Spleen (tissue), 11 donors: ENCODE measurements at regions not wholly inside any gene's neighbourhood (a gene's known extent, or its start where the extent isn't known, plus 50 kb on each side); places are given as distances from the start of the nearest gene placed in this dataset.

ENCODE experiments used
- DNase-seq: peaks from one replicate; pipeline ENCODE4 v3.0.0-alpha.2; 2020
- H3K27ac ChIP-seq, 8 donors: fragments of 200-600 bp; sonication (generic) in 7 of 8; 1 replicate in 4 of 8; 2 replicates in 4 of 8; pipeline versions ENCODE4 v1.5.0 to v1.8.0; 2016 to 2021; ENCODE audit warnings: inconsistent platforms in 4 of 8, mild to moderate bottlenecking in 4 of 8, moderate library complexity in 1 of 8
- H3K27me3 ChIP-seq, 7 donors: fragments of 200-600 bp; sonication (generic) in 6 of 7; replicated peaks in 1 of 7; 1 replicate in 4 of 7; 2 replicates in 3 of 7; pipeline versions ENCODE4 v1.5.0 to v1.8.0; 2016 to 2021; ENCODE audit warnings: inconsistent platforms in 3 of 7, mild to moderate bottlenecking in 1 of 7
- H3K36me3 ChIP-seq, 6 donors: fragments of 200-600 bp; sonication (generic) in 5 of 6; 1 replicate in 4 of 6; 2 replicates in 2 of 6; pipeline versions ENCODE4 v1.5.0 to v1.8.0; 2016 to 2021; ENCODE audit warnings: inconsistent platforms in 2 of 6
- H3K4me1 ChIP-seq, 6 donors: fragments of 200-600 bp; sonication (generic) in 5 of 6; 1 replicate in 3 of 6; 2 replicates in 3 of 6; pipeline versions ENCODE4 v1.5.0 to v1.8.0; 2016 to 2021; ENCODE audit warnings: inconsistent platforms in 3 of 6
- H3K4me3 ChIP-seq, 8 donors: fragments of 200-600 bp; sonication (generic) in 7 of 8; 1 replicate in 4 of 8; 2 replicates in 4 of 8; pipeline versions ENCODE4 v1.5.0 to v1.8.0; 2016 to 2021; ENCODE audit warnings: inconsistent platforms in 4 of 8, mild to moderate bottlenecking in 4 of 8, moderate library complexity in 2 of 8
- H3K9me3 ChIP-seq, 8 donors: fragments of 200-600 bp; sonication (generic) in 7 of 8; 1 replicate in 4 of 8; 2 replicates in 4 of 8; pipeline versions ENCODE4 v1.5.0 to v1.8.0; 2016 to 2021; ENCODE audit warnings: inconsistent platforms in 4 of 8
- POLR2A ChIP-seq, 3 donors: fragments of 450-650 bp; IDR thresholded peaks; one replicate each; pipeline ENCODE4 v1.5.1; 2017; ENCODE audit warnings: antibody characterized with exemption in 3 of 3, mild to moderate bottlenecking in 1 of 3
- POLR2AphosphoS5 ChIP-seq, 3 donors: sonication (generic); formaldehyde crosslinking; IDR thresholded peaks; one replicate each; pipeline ENCODE4 v1.5.1; 2017; ENCODE audit warnings: antibody characterized with exemption in 3 of 3
- WGBS, 5 donors: extraction: QIAGEN DNeasy Blood & Tissue Kit in 3 of 5; methylation state at CpG; one replicate each; pipeline versions ENCODE4 v1.1.5 to v1.1.7; 2013 to 2018; 5-methylcytosine and 5-hydroxymethylcytosine counted together
- intact Hi-C: fragments of 100-400 bp; cut with DNase I; formaldehyde crosslinking; loops from one replicate; pipeline ENCODE4 v1.15.0; 2023; ENCODE audit warnings: low total_unique reads
- TF ChIP-seq, protein P1 (sequence below), 11 experiments: fragments of 200-600 bp in 7 of 11; fragments of 450-650 bp in 4 of 11; sonication (generic) in 4 of 11; IDR thresholded peaks in 8 of 11; conservative IDR thresholded peaks in 3 of 11; 1 replicate in 7 of 11; 2 replicates in 4 of 11; pipeline versions ENCODE4 v1.4.0 to v1.8.0; 2016 to 2021; ENCODE audit warnings: antibody characterized with exemption in 11 of 11, inconsistent platforms in 4 of 11, mild to moderate bottlenecking in 1 of 11
- donor health status: healthy with polysubstance abuse.
- donor health status: DM: no; HTN: no; CAD: no; lungs with moderate emphysema.
- donor health status: DM: no; HTN: no; CAD: no.
- donor health status: Bipolar disorder and iron deficiency.
- donor health status: healthy.
- donor health status: DM: no; HTN: no; CAD: no.
- donor health status: DM: yes; HTN: yes; CAD: no.

DNA sequence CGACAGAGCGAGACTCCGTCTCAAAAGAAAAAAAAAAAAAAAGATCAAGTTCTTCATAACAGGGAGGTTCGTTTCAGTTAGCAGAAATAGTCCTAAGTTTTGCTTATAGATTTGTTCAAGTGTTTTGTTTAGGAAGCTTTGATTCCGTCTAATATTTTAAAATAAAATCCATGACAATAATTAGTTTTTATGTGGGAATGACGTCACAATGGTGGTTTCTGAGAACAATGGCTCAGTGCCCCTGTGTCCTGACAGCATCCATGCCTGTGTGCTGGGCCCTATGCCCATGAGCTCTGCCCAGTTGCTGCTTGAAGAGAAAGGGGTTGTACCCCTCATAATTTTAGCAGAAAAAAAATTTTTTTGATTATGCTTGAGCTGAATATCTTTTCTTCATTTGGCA, 134.0 kb downstream of the SST start:
- WGBS, 5 donors: 83 to 92% (median 87%) methylated on average over 6 of the region's 6 CpGs
- TF ChIP-seq, protein P1, sequence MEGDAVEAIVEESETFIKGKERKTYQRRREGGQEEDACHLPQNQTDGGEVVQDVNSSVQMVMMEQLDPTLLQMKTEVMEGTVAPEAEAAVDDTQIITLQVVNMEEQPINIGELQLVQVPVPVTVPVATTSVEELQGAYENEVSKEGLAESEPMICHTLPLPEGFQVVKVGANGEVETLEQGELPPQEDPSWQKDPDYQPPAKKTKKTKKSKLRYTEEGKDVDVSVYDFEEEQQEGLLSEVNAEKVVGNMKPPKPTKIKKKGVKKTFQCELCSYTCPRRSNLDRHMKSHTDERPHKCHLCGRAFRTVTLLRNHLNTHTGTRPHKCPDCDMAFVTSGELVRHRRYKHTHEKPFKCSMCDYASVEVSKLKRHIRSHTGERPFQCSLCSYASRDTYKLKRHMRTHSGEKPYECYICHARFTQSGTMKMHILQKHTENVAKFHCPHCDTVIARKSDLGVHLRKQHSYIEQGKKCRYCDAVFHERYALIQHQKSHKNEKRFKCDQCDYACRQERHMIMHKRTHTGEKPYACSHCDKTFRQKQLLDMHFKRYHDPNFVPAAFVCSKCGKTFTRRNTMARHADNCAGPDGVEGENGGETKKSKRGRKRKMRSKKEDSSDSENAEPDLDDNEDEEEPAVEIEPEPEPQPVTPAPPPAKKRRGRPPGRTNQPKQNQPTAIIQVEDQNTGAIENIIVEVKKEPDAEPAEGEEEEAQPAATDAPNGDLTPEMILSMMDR (IDR thresholded peaks at IDR 0.05 in 8 of 11, conservative IDR thresholded peaks at IDR 0.05 in 3 of 11): no peak
- TF ChIP-seq POLR2AphosphoS5 (IDR thresholded peaks at IDR 0.05) (no peak), POLR2A (IDR thresholded peaks at IDR 0.05) (no peak)
- no peak overlapping the region for H3K4me3 ChIP-seq
- no peak for DNase-seq
- intact Hi-C loops: no loop called here
- peaks cover 0 to 10% (median 0%) of the 10 kb centered on the region in 7 donors for H3K27me3 ChIP-seq
- no peaks in the 10 kb centered on the region for H3K4me1 ChIP-seq
- no peak overlapping the region for H3K27ac ChIP-seq
- H3K36me3 ChIP-seq: no peaks in the 10 kb centered on the region
- peaks cover 0 to 6% (median 0%) of the 10 kb centered on the region in 8 donors for H3K9me3 ChIP-seq

DNA sequence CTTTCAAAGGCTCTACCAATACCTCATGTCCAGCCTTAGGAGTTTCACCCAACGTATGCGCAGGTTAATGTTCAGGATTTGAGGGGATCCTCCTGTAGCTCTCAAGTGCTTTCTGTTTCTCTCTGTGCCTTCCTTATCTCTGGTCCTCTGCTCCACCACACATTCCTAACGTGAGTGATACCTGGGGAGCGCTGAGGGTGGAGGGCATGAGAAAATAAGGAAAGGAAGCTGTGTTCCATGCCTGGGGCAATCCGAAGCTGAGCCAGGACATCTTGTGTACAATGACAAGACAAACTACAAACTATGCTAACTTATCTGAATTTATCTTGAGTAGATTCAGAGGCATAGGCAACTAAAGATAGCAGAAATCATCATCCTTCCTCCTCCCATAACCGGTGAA, 136.4 kb downstream of the SST start:
- TF ChIP-seq POLR2A (IDR thresholded peaks at IDR 0.05) (no peak), POLR2AphosphoS5 (IDR thresholded peaks at IDR 0.05) (no peak)
- TF ChIP-seq, protein P1 (IDR thresholded peaks at IDR 0.05 in 8 of 11, conservative IDR thresholded peaks at IDR 0.05 in 3 of 11): no peak
- DNase-seq: no peak
- Histone ChIP-seq H3K36me3 (no peaks in the 10 kb centered on the region), H3K4me3 (no peak overlapping the region), H3K9me3 (no peaks in the 10 kb centered on the region), H3K27me3 (peaks cover 0 to 14% (median 0%) of the 10 kb centered on the region in 7 donors), H3K27ac (no peak overlapping the region), H3K4me1 (no peaks in the 10 kb centered on the region)
- intact Hi-C loops: no loop called here
- 66 to 81% (median 74%) methylated on average over 6 of the region's 6 CpGs for WGBS, 5 donors

DNA sequence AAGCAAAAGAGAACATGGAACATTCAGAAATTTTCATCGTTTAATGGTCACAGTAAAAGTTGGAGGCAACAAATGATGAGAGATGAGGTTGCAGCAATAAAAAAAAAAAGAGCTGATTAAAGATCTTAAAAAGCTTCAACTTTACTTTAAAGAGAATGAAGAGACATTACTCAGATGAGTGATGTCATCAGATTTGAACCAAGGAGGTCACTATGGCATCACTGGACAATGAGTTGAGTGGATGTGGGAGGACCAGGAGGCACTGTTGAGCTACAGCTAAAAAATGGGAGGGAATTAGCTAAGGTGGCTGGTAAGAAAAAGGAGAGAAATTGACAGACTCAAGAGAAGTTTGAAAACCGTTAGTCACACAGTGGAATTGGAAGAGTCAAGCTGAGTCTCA, 138.4 kb downstream of the SST start:
- no peak overlapping the region for H3K4me3 ChIP-seq
- intact Hi-C loops: no loop called here
- 79 to 93% (median 84%) methylated on average over 2 of the region's 2 CpGs for WGBS, 5 donors
- H3K9me3 ChIP-seq: no peaks in the 10 kb centered on the region
- TF ChIP-seq POLR2AphosphoS5 (IDR thresholded peaks at IDR 0.05): no peak
- TF ChIP-seq, protein P1 (IDR thresholded peaks at IDR 0.05 in 8 of 11, conservative IDR thresholded peaks at IDR 0.05 in 3 of 11): no peak
- TF ChIP-seq POLR2A (IDR thresholded peaks at IDR 0.05): no peak
- peaks cover 0 to 20% (median 0%) of the 10 kb centered on the region in 7 donors for H3K27me3 ChIP-seq
- DNase-seq: no peak
- H3K36me3 ChIP-seq: no peaks in the 10 kb centered on the region
- no peaks in the 10 kb centered on the region for H3K4me1 ChIP-seq
- H3K27ac ChIP-seq: no peak overlapping the region

DNA sequence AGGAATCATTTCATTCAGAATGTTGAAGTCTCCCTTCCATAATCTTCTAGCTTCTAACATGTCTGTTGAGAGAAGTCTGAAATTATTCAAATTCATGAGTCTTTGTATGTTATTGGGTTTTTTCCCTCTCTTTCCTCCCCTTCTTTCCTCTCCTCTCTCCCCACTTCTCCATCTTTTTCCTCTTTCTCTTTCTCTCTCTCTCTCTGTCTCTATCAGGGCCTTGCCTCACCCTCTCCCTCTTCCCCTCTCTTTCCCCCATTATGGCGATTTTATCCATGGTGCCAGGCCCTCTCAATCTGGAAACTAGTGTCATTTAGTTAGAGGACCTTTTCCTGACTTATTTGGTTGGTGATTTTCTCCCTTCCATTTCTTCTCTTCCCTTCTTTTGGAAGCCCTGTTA, 147.3 kb downstream of the SST start:
- H3K4me1 ChIP-seq: peaks cover 0 to 13% (median 1%) of the 10 kb centered on the region in 6 donors
- H3K9me3 ChIP-seq: no peaks in the 10 kb centered on the region
- DNase-seq: no peak
- no peak overlapping the region for H3K27ac ChIP-seq
- 53 to 75% (median 58%) methylated on average over 1 of the region's 1 CpG for WGBS, 5 donors
- TF ChIP-seq POLR2AphosphoS5 (IDR thresholded peaks at IDR 0.05) (no peak), POLR2A (IDR thresholded peaks at IDR 0.05) (no peak)
- TF ChIP-seq, protein P1 (IDR thresholded peaks at IDR 0.05 in 8 of 11, conservative IDR thresholded peaks at IDR 0.05 in 3 of 11): no peak
- intact Hi-C loops: no loop called here
- peaks cover 0 to 8% (median 0%) of the 10 kb centered on the region in 7 donors for H3K27me3 ChIP-seq
- H3K36me3 ChIP-seq: no peaks in the 10 kb centered on the region
- H3K4me3 ChIP-seq: no peak overlapping the region
